ENCODE measurements at regions not wholly inside any gene's neighbourhood (a gene's known extent, or its start where the extent isn't known, plus 50 kb on each side); places are given as distances from the start of the nearest gene placed in this dataset.

GRCh38 chr2:60657673-60658072 is 98.4 kb upstream of the PAPOLG start:
- DNase-seq (ENCODE audit: low spot score): no peak

DNA sequence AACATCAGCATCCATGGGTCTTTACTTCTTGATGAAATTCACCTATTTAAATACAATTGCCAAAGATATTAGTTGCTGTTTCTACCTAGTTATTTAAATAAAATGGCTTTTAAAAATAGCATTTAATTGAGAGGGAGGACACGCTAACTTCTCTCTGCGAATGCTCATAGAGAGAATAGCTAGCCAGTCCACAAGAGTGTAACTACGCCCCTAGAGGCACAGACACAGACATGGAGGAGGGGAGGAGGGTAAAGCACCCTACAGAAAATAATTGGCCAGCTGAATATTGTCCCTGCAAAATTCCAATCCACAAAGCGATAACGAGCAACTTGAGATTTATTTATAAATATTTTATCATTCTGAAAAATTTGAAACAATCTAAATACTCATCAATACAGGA is 97.0 kb upstream of the PAPOLG start:
- DNase-seq (ENCODE audit: low spot score): no peak

- DNase-seq (ENCODE audit: low spot score): no peak
Observed at GRCh38 chr2:60661073-60661738, 94.9 kb upstream of the PAPOLG start.

- DNase-seq (ENCODE audit: low spot score): no peak
Observed at GRCh38 chr2:60662781-60663180, 93.3 kb upstream of the PAPOLG start.

DNA sequence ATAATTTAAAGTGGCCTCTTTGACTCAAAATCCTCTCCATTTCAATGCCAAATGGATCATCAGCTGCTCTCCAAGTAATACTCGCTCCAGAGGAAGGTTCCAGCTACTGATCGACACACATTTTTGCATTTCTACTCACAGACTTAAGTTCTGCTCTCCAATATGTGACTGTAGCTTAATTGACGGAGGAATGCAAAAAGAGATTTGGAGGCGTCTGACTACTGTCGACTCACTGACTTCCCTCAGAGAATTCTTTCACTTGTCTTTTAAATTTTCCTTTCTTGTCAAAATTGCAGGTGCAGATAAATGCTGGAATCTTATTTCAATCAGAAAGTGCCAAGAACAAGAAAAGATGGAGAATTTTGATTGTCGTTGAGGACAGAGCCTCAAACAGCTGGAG is 84.1 kb upstream of the PAPOLG start:
- no peak for DNase-seq (ENCODE audit: low spot score)

GRCh38 chr2:60674524-60675165 is 81.4 kb upstream of the PAPOLG start:
- peak; percentile 66 for DNase-seq (ENCODE audit: low spot score)

DNA sequence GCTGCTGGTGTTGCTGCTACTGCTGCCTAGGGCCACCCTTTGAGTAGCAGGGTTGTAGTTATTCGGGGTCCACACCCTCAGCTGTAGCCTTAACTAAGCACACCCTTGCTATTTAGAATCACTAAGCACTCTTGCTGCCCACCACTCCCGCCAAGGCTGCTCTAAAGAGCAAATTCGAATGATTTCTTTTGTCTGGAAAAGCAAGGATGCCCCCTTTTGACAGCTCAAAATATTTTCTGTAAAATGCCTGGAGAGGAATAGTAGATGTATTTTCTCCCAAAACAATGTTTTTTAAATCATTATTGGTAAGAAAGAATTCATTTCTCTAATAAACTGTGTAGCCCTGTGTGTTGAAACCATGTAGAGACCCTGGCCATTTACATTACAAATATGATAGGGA is 80.8 kb upstream of the PAPOLG start:
- no peak for DNase-seq (ENCODE audit: low spot score)

- no peak for DNase-seq (ENCODE audit: low spot score)
Observed at GRCh38 chr2:60676706-60677330, 79.2 kb upstream of the PAPOLG start.

GRCh38 chr2:60677356-60677755 is 78.7 kb upstream of the PAPOLG start:
- no peak for DNase-seq (ENCODE audit: low spot score)

DNA sequence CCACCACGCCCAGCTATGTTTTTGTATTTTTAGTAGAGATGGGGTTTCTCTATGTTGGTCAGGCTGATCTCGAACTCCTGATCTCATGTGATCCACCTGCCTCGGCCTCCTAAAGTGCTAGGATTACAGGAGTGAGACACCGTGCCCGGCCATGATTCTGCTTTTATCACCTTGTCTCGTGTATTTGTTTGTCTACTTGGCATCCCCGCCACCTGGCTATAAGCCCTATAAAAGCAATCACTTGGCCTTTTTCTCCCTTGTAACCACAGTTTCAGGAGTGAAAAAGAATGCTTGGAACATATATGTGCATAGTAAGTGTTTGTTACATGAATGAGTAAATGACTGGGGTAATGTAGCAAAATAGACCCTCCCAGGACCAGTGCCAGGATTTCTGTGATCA is 77.5 kb upstream of the PAPOLG start:
- no peak for DNase-seq (ENCODE audit: low spot score)

GRCh38 chr2:60679036-60679780 is 76.9 kb upstream of the PAPOLG start:
- no peak for DNase-seq (ENCODE audit: low spot score)

DNA sequence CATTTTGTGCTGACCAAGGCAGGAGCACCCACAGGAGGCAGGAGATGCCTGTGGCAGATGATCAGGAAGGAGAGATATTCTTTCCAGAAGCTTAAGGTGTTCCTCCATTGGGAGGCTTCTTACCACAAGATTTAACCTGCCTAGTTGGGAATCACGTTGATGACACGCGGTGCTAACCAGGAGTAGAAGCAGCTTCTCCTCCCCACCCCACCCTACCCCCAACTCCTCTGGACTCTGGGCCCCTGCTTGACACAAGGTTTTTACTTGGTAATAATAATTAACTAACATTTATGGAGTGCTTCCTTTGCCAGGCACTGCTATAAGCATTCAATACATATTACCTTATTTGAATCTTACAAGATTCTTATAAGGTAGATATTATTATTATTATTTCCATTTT is 62.5 kb upstream of the PAPOLG start:
- no peak for DNase-seq (ENCODE audit: low spot score)

GRCh38 chr2:60695793-60696192 is 60.3 kb upstream of the PAPOLG start:
- DNase-seq (ENCODE audit: low spot score): no peak

- DNase-seq (ENCODE audit: low spot score): no peak
Observed at GRCh38 chr2:60699617-60700016, 56.5 kb upstream of the PAPOLG start.

DNA sequence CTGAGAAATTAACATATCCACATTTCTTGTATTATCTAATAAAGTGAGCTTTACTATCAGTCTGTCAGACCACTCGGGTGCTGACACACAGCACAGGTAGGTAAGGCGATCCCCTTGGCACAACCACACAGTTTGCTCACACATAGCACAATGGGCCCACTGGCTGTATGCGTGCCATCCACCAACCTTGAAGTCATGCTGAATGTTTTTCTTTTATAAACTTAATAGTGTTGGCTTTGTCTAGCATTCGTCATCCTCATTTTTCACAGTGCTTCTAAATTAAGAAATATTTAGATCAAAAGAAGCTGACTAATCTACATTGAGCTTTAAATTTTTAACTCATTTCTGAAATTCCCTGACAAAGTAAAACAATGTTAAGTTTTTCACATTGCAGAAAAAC is 50.0 kb upstream of the PAPOLG start:
- peak; percentile 93 for DNase-seq (ENCODE audit: low spot score)
